HG03354 (cell line): ENCODE measurements at regions not wholly inside any gene's neighbourhood (a gene's known extent, or its start where the extent isn't known, plus 50 kb on each side); places are given as distances from the start of the nearest gene placed in this dataset.

Source experiments
- ATAC-seq: cut with Tn5 transposase; IDR thresholded peaks from one replicate; pipeline ENCODE4 v1.9.1; 2021; ENCODE audit warnings: mild to moderate bottlenecking; ENCODE audit not compliant: unreplicated experiment, poor library complexity, severe bottlenecking

- no peak for ATAC-seq
Observed at GRCh38 chr7:130877236-130877990, 143.4 kb upstream of the KLF14 start.

- no peak for ATAC-seq
Observed at GRCh38 chr7:130877991-130878305, 143.9 kb upstream of the KLF14 start.

GRCh38 chr7:130878785-130879184 is 144.8 kb upstream of the KLF14 start:
- ATAC-seq, result no peak

GRCh38 chr7:130879191-130879590 is 145.2 kb upstream of the KLF14 start:
- no peak for ATAC-seq

GRCh38 chr7:130880668-130881067 is 146.7 kb upstream of the KLF14 start:
- no peak for ATAC-seq

- ATAC-seq, result no peak
Observed at GRCh38 chr7:130881091-130881798, 147.2 kb upstream of the KLF14 start.

- no peak for ATAC-seq
Observed at GRCh38 chr7:130881799-130882141, 147.8 kb upstream of the KLF14 start.

GRCh38 chr7:130882396-130882795 is 148.4 kb upstream of the KLF14 start:
- ATAC-seq, result no peak

- no peak for ATAC-seq
Observed at GRCh38 chr7:130883928-130884327, 149.9 kb upstream of the KLF14 start.

GRCh38 chr7:130884437-130885417 is 150.7 kb upstream of the KLF14 start:
- ATAC-seq, result no peak

GRCh38 chr7:130886438-130887135 is 152.6 kb upstream of the KLF14 start:
- no peak for ATAC-seq

- no peak for ATAC-seq
Observed at GRCh38 chr7:130887182-130887956, 153.4 kb upstream of the KLF14 start.

GRCh38 chr7:130887957-130888371 is 154.0 kb upstream of the KLF14 start:
- ATAC-seq, result no peak

- no peak for ATAC-seq
Observed at GRCh38 chr7:130888468-130888867, 154.5 kb upstream of the KLF14 start.

- no peak for ATAC-seq
Observed at GRCh38 chr7:130890176-130891020, 156.4 kb upstream of the KLF14 start.

- no peak for ATAC-seq
Observed at GRCh38 chr7:130891254-130892094, 157.5 kb upstream of the KLF14 start.

GRCh38 chr7:130893441-130893894 is 159.5 kb upstream of the KLF14 start:
- ATAC-seq, result no peak
